Fibroblast of skin of back (primary cell): ENCODE measurements at regions not wholly inside any gene's neighbourhood (a gene's known extent, or its start where the extent isn't known, plus 50 kb on each side); places are given as distances from the start of the nearest gene placed in this dataset.
"Not testable (repeated sequence)": the region's sequence is repeated elsewhere in the genome, so short reads cannot be mapped to it uniquely, and the experiment has no call there.

Source experiments
- DNase-seq: peaks from one replicate; pipeline ENCODE4 v3.0.0-alpha.2; 2013

GRCh38 chr5:122209601-122210000, 80.3 kb downstream of the ZNF474 start:
- DNase-seq: not testable (repeated sequence)

GRCh38 chr5:122218778-122219177, 89.4 kb downstream of the ZNF474 start:
- DNase-seq: no peak

- DNase-seq: no peak
These were observed 90.3 kb downstream of the ZNF474 start for GRCh38 chr5:122219436-122220166.

GRCh38 chr5:122220511-122220910, 91.2 kb downstream of the ZNF474 start:
- DNase-seq: no peak

- no peak for DNase-seq
These were observed 90.2 kb upstream of the SNCAIP start for GRCh38 chr5:122221857-122222256.

- DNase-seq: no peak
These were observed 89.5 kb upstream of the SNCAIP start for GRCh38 chr5:122222580-122222979.

- DNase-seq: no peak
These were observed 83.2 kb upstream of the SNCAIP start for GRCh38 chr5:122228728-122229392.

GRCh38 chr5:122229551-122229950, 82.5 kb upstream of the SNCAIP start:
- DNase-seq: no peak

GRCh38 chr5:122236270-122237040, 75.6 kb upstream of the SNCAIP start:
- peak; percentile 38 for DNase-seq

GRCh38 chr5:122237906-122238305, 74.1 kb upstream of the SNCAIP start:
- DNase-seq: no peak

GRCh38 chr5:122252319-122252718, 59.7 kb upstream of the SNCAIP start:
- DNase-seq: no peak

GRCh38 chr5:122253794-122254193, 58.2 kb upstream of the SNCAIP start:
- no peak for DNase-seq

GRCh38 chr5:122256388-122256787, 55.6 kb upstream of the SNCAIP start:
- no peak for DNase-seq

- DNase-seq: no peak
These were observed 55.0 kb upstream of the SNCAIP start for GRCh38 chr5:122257000-122257399.

GRCh38 chr5:122258241-122258640, 53.8 kb upstream of the SNCAIP start:
- no peak for DNase-seq

- DNase-seq: no peak
These were observed 53.2 kb upstream of the SNCAIP start for GRCh38 chr5:122258840-122259239.

- peak; percentile 61 for DNase-seq
These were observed 52.0 kb upstream of the SNCAIP start for GRCh38 chr5:122259995-122260394.

- peak; percentile 51 for DNase-seq
These were observed 49.9 kb upstream of the SNCAIP start for GRCh38 chr5:122262103-122262502.
